ENCODE measurements at regions not wholly inside any gene's neighbourhood (a gene's known extent, or its start where the extent isn't known, plus 50 kb on each side); places are given as distances from the start of the nearest gene placed in this dataset.
"Not testable (repeated sequence)": the region's sequence is repeated elsewhere in the genome, so short reads cannot be mapped to it uniquely, and the experiment has no call there.

GRCh38 chr11:92546603-92547002 lies 322.0 kb downstream of the FAT3 start:
- no peak for FAIRE-seq

GRCh38 chr11:92550411-92550810 lies 325.8 kb downstream of the FAT3 start:
- no peak for FAIRE-seq

- FAIRE-seq, result no peak
Observed at GRCh38 chr11:92550871-92551270, 326.3 kb downstream of the FAT3 start.

GRCh38 chr11:92552942-92553341 lies 328.3 kb downstream of the FAT3 start:
- FAIRE-seq, result peak; percentile 25

GRCh38 chr11:92554688-92555087 lies 330.1 kb downstream of the FAT3 start:
- no peak for FAIRE-seq

GRCh38 chr11:92556431-92556830 lies 331.8 kb downstream of the FAT3 start:
- FAIRE-seq, result no peak

GRCh38 chr11:92557879-92558278 lies 333.3 kb downstream of the FAT3 start:
- FAIRE-seq, result no peak

- FAIRE-seq, result no peak
Observed at GRCh38 chr11:92558323-92558722, 333.7 kb downstream of the FAT3 start.

- no peak for FAIRE-seq
Observed at GRCh38 chr11:92569726-92570125, 345.1 kb downstream of the FAT3 start.

GRCh38 chr11:92572559-92572958 lies 347.9 kb downstream of the FAT3 start:
- FAIRE-seq, result no peak

- no peak for FAIRE-seq
Observed at GRCh38 chr11:92576315-92576714, 351.7 kb downstream of the FAT3 start.

- FAIRE-seq, result no peak
Observed at GRCh38 chr11:92580908-92581307, 356.3 kb downstream of the FAT3 start.

- FAIRE-seq, result no peak
Observed at GRCh38 chr11:92588393-92588792, 363.8 kb downstream of the FAT3 start.

- FAIRE-seq, result no peak
Observed at GRCh38 chr11:92589512-92589911, 364.9 kb downstream of the FAT3 start.

- no peak for FAIRE-seq
Observed at GRCh38 chr11:92591521-92591920, 366.9 kb downstream of the FAT3 start.

- no peak for FAIRE-seq
Observed at GRCh38 chr11:92594251-92594650, 369.6 kb downstream of the FAT3 start.

- no peak for FAIRE-seq
Observed at GRCh38 chr11:92595052-92595451, 370.4 kb downstream of the FAT3 start.

- FAIRE-seq, result no peak
Observed at GRCh38 chr11:92596596-92597317, 372.1 kb downstream of the FAT3 start.

GRCh38 chr11:92601048-92601447 lies 368.4 kb upstream of the MTNR1B start:
- FAIRE-seq, result no peak

- no peak for FAIRE-seq
Observed at GRCh38 chr11:92605667-92606066, 363.8 kb upstream of the MTNR1B start.

- no peak for FAIRE-seq
Observed at GRCh38 chr11:92607969-92608722, 361.3 kb upstream of the MTNR1B start.

- no peak for FAIRE-seq
Observed at GRCh38 chr11:92611157-92611556, 358.3 kb upstream of the MTNR1B start.

- not testable (repeated sequence) for FAIRE-seq
Observed at GRCh38 chr11:92618020-92618419, 351.4 kb upstream of the MTNR1B start.

GRCh38 chr11:92623055-92623454 lies 346.4 kb upstream of the MTNR1B start:
- FAIRE-seq, result no peak

GRCh38 chr11:92625894-92626293 lies 343.6 kb upstream of the MTNR1B start:
- FAIRE-seq, result no peak
